SK-N-SH (cell line): ENCODE measurements at regions not wholly inside any gene's neighbourhood (a gene's known extent, or its start where the extent isn't known, plus 50 kb on each side); places are given as distances from the start of the nearest gene placed in this dataset.

ENCODE experiments used
- CTCF ChIA-PET: fragments of 300-600, 350-600 bp; formaldehyde crosslinking; extraction: SDS; loops from one replicate; lab custom pipeline; 2021; lab: Yijun Ruan, JAX
- POLR2A ChIA-PET: fragments of 350-600 bp; sonication (Branson Sonifier 250); formaldehyde crosslinking; extraction: SDS; loops from one replicate; lab custom pipeline; 2020; ENCODE audit warnings: antibody characterized with exemption, inconsistent platforms; lab: Yijun Ruan, JAX
- DNase-seq: peaks from one replicate; pipeline ENCODE4 v3.0.0; 2012
- H2AFZ ChIP-seq: fragments of 200-600 bp; sonication (generic); 2 replicates; pipeline ENCODE4 v1.8.1; 2016; ENCODE audit warnings: antibody characterized with exemption, mild to moderate bottlenecking, low read depth
- H3F3A ChIP-seq: fragments of 200-600 bp; sonication (generic); replicated peaks from 2 replicates; pipeline ENCODE3; 2016; ENCODE audit warnings: antibody characterized with exemption, mild to moderate bottlenecking; ENCODE audit not compliant: insufficient read depth
- H3K27ac ChIP-seq, 2 experiments: fragments of 200-500 bp in 1 of 2; fragments of 200-600 bp in 1 of 2; sonication (Bioruptor generic) in 1 of 2; sonication (generic), shearing (Covaris generic) in 1 of 2; 2 replicates each; pipeline versions ENCODE4 v1.5.1 to v1.6.1; 2014 to 2016; ENCODE audit warnings: low read depth in 2 of 2, inconsistent platforms in 1 of 2, low read length in 1 of 2, mild to moderate bottlenecking in 1 of 2, mixed read lengths in 1 of 2
- H3K27me3 ChIP-seq: fragments of 200-600 bp; sonication (generic), shearing (Covaris generic); 2 replicates; pipeline ENCODE4 v1.6.1; 2016; ENCODE audit warnings: mixed run types; ENCODE audit not compliant: insufficient read depth
- H3K36me3 ChIP-seq, 2 experiments: fragments of 200-500 bp in 1 of 2; fragments of 200-600 bp in 1 of 2; sonication (Bioruptor generic) in 1 of 2; sonication (generic) in 1 of 2; replicated peaks in 1 of 2; 2 replicates each; pipeline versions ENCODE3 to v1.5.1; 2014 to 2016; ENCODE audit warnings: low read length in 1 of 2, mild to moderate bottlenecking in 1 of 2; ENCODE audit not compliant: insufficient read depth in 2 of 2, control insufficient read depth in 1 of 2
- H3K4me1 ChIP-seq, 2 experiments: fragments of 200-500 bp in 1 of 2; fragments of 200-600 bp in 1 of 2; sonication (Bioruptor generic) in 1 of 2; sonication (generic), shearing (Covaris generic) in 1 of 2; 2 replicates each; pipeline versions ENCODE4 v1.5.1 to v1.6.1; 2014 to 2016; ENCODE audit warnings: low read depth in 1 of 2, low read length in 1 of 2, mixed run types in 1 of 2; ENCODE audit not compliant: insufficient read depth in 2 of 2, control insufficient read depth in 1 of 2
- H3K4me2 ChIP-seq: fragments of 200-600 bp; sonication (generic), shearing (Covaris generic); 2 replicates; pipeline ENCODE4 v1.6.1; 2017; ENCODE audit warnings: mixed run types
- H3K4me3 ChIP-seq, 2 experiments: fragments of 200-500 bp in 1 of 2; fragments of 200-600 bp in 1 of 2; sonication (Bioruptor generic) in 1 of 2; sonication (generic), shearing (Covaris generic) in 1 of 2; 2 replicates each; pipeline versions ENCODE4 v1.5.1 to v1.8.1; 2014 to 2016; ENCODE audit warnings: low read depth in 2 of 2, inconsistent platforms in 1 of 2, low read length in 1 of 2, mild to moderate bottlenecking in 1 of 2, mixed read lengths in 1 of 2, moderate library complexity in 1 of 2
- H3K79me2 ChIP-seq: fragments of 200-600 bp; sonication (generic); 2 replicates; pipeline ENCODE4 v1.8.1; 2017; ENCODE audit warnings: mild to moderate bottlenecking; ENCODE audit not compliant: insufficient read depth
- H3K9ac ChIP-seq: fragments of 200-600 bp; sonication (generic); 2 replicates; pipeline ENCODE4 v1.6.1; 2017; ENCODE audit warnings: mixed run types
- H3K9me2 ChIP-seq: fragments of 200-600 bp; sonication (generic); 2 replicates; pipeline ENCODE4 v1.6.1; 2017; ENCODE audit warnings: mixed run types
- H3K9me3 ChIP-seq: fragments of 200-600 bp; sonication (generic); 2 replicates; pipeline ENCODE4 v1.6.1; 2017; ENCODE audit warnings: mixed run types, mild to moderate bottlenecking, moderate library complexity
- H4K20me1 ChIP-seq: fragments of 200-600 bp; sonication (generic); 2 replicates; pipeline ENCODE4 v1.6.1; 2017; ENCODE audit warnings: mild to moderate bottlenecking, mixed run types; ENCODE audit not compliant: insufficient read depth
- CHD2 ChIP-seq: fragments of 150-350 bp; IDR thresholded peaks from 2 replicates; pipeline ENCODE4 v1.6.1; 2018; ENCODE audit warnings: low read length; ENCODE audit not compliant: partially characterized antibody
- ELF1 ChIP-seq: IDR thresholded peaks from 2 replicates; pipeline ENCODE4 v1.4.0; 2012
- EP300 ChIP-seq, 2 experiments: IDR thresholded peaks; 2 replicates each; pipeline versions ENCODE4 v1.4.0 to v1.6.1; 2012; ENCODE audit warnings: borderline replicate concordance in 1 of 2, low read depth in 1 of 2, low read length in 1 of 2
- EZH2phosphoT487 ChIP-seq: fragments of 200-600 bp; sonication (generic); IDR thresholded peaks from 2 replicates; pipeline ENCODE4 v1.6.1; 2017; ENCODE audit warnings: low read depth, mixed run types, mild to moderate bottlenecking, antibody characterized with exemption, moderate library complexity, borderline replicate concordance
- FOXJ3 ChIP-seq: sonication (generic); formaldehyde crosslinking; IDR thresholded peaks from 2 replicates; pipeline ENCODE4 v1.5.1; 2020; ENCODE audit warnings: mild to moderate bottlenecking, missing genetic modification reagents
- GABPA ChIP-seq: IDR thresholded peaks from 2 replicates; pipeline ENCODE4 v1.4.0; 2012; ENCODE audit warnings: low read depth, mild to moderate bottlenecking
- IRF3 ChIP-seq: fragments of 150-350 bp; IDR thresholded peaks from 2 replicates; pipeline ENCODE4 v1.6.1; 2016; ENCODE audit warnings: mild to moderate bottlenecking, low read depth, low read length
- MXI1 ChIP-seq: IDR thresholded peaks from 2 replicates; pipeline ENCODE4 v1.6.1; 2012; ENCODE audit warnings: mild to moderate bottlenecking, low read depth, low read length, improper control_type of control experiment
- NFIC ChIP-seq: IDR thresholded peaks from 2 replicates; pipeline ENCODE4 v1.4.0; 2012; ENCODE audit warnings: borderline replicate concordance
- NRF1 ChIP-seq: IDR thresholded peaks from 2 replicates; pipeline ENCODE4 v1.6.1; 2012; ENCODE audit warnings: low read depth, mild to moderate bottlenecking, low read length
- RAD21 ChIP-seq: IDR thresholded peaks from 2 replicates; pipeline ENCODE4 v1.6.1; 2012; ENCODE audit warnings: mild to moderate bottlenecking, low read length
- RCOR1 ChIP-seq: fragments of 150-350 bp; IDR thresholded peaks from 2 replicates; pipeline ENCODE4 v1.6.1; 2017; ENCODE audit warnings: antibody characterized with exemption, low read length
- RXRA ChIP-seq: IDR thresholded peaks from 2 replicates; pipeline ENCODE4 v1.4.0; 2012; ENCODE audit warnings: low read depth, mild to moderate bottlenecking, borderline replicate concordance
- TEAD4 ChIP-seq: IDR thresholded peaks from 2 replicates; pipeline ENCODE4 v1.4.0; 2012; ENCODE audit warnings: mild to moderate bottlenecking, borderline replicate concordance; ENCODE audit not compliant: insufficient read depth
- WGBS: methylation state at CpG from one replicate; pipeline ENCODE4 v1.1.6; 2017; ENCODE audit warnings: low lambda C conversion rate; 5-methylcytosine and 5-hydroxymethylcytosine counted together
- TF ChIP-seq, protein P1 (sequence below): IDR thresholded peaks from 2 replicates; pipeline ENCODE4; 2012
- TF ChIP-seq, protein P2 (sequence below): IDR thresholded peaks from 2 replicates; pipeline ENCODE4 v1.6.1; 2012; ENCODE audit warnings: mild to moderate bottlenecking, low read depth, low read length, moderate library complexity
- TF ChIP-seq, protein P3 (sequence below): IDR thresholded peaks from 2 replicates; pipeline ENCODE4 v1.4.0; 2012; ENCODE audit warnings: low read depth

DNA sequence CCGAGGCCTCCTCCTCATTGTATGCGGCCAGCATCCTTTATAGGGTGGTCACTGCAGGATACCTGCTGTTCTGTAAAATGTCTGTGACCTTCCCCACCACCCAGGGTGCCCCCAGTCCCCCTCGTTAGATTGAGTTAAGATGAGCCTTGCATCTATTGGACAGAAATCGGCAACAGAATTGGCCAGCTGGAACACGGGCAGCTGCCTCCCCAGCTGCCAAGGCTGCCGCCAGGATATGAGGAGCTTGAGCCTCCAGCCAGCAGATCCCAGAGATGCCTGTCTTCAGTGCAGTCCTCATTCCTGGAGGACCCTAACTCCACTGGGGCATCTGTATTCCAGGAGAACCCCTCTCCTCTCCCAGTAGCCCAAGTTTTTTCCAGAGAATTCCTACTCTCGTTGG lies 463.0 kb downstream of the TSHZ3 start:
- no peaks in the 10 kb centered on the region for H3K36me3 ChIP-seq
- DNase-seq: no peak
- TF ChIP-seq MXI1 (no peak), GABPA (no peak), EZH2phosphoT487 (no peak), ELF1 (no peak), RAD21 (no peak), TEAD4 (no peak), CHD2 (no peak), FOXJ3 (no peak)
- TF ChIP-seq, protein P1, sequence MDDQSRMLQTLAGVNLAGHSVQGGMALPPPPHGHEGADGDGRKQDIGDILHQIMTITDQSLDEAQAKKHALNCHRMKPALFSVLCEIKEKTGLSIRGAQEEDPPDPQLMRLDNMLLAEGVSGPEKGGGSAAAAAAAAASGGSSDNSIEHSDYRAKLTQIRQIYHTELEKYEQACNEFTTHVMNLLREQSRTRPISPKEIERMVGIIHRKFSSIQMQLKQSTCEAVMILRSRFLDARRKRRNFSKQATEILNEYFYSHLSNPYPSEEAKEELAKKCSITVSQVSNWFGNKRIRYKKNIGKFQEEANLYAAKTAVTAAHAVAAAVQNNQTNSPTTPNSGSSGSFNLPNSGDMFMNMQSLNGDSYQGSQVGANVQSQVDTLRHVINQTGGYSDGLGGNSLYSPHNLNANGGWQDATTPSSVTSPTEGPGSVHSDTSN: no peak
- TF ChIP-seq, protein P2, sequence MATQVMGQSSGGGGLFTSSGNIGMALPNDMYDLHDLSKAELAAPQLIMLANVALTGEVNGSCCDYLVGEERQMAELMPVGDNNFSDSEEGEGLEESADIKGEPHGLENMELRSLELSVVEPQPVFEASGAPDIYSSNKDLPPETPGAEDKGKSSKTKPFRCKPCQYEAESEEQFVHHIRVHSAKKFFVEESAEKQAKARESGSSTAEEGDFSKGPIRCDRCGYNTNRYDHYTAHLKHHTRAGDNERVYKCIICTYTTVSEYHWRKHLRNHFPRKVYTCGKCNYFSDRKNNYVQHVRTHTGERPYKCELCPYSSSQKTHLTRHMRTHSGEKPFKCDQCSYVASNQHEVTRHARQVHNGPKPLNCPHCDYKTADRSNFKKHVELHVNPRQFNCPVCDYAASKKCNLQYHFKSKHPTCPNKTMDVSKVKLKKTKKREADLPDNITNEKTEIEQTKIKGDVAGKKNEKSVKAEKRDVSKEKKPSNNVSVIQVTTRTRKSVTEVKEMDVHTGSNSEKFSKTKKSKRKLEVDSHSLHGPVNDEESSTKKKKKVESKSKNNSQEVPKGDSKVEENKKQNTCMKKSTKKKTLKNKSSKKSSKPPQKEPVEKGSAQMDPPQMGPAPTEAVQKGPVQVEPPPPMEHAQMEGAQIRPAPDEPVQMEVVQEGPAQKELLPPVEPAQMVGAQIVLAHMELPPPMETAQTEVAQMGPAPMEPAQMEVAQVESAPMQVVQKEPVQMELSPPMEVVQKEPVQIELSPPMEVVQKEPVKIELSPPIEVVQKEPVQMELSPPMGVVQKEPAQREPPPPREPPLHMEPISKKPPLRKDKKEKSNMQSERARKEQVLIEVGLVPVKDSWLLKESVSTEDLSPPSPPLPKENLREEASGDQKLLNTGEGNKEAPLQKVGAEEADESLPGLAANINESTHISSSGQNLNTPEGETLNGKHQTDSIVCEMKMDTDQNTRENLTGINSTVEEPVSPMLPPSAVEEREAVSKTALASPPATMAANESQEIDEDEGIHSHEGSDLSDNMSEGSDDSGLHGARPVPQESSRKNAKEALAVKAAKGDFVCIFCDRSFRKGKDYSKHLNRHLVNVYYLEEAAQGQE: no peak
- TF ChIP-seq, all 33 proteins: peak for 0
- H3F3A ChIP-seq: no peaks in the 10 kb centered on the region
- H3K27ac ChIP-seq: no peak overlapping the region; a peak in 1 of 4 replicates
- no peaks in the 10 kb centered on the region for H3K27me3 ChIP-seq
- H3K9me2 ChIP-seq: no peaks in the 10 kb centered on the region
- peaks cover 0 to 7% of the 10 kb centered on the region in 2 experiments; a peak in 1 of 4 replicates for H3K4me1 ChIP-seq
- no peak overlapping the region for H2AFZ ChIP-seq
- no peaks in the 10 kb centered on the region for H3K79me2 ChIP-seq
- no peaks in the 10 kb centered on the region for H3K9me3 ChIP-seq
- H4K20me1 ChIP-seq: no peaks in the 10 kb centered on the region
- POLR2A ChIA-PET: no interaction called here
- no peak overlapping the region for H3K9ac ChIP-seq
- 15% methylated on average over 6 of the region's 7 CpGs for WGBS
- no peak overlapping the region for H3K4me3 ChIP-seq
- CTCF ChIA-PET: no interaction called here
- H3K4me2 ChIP-seq: no peak overlapping the region

DNA sequence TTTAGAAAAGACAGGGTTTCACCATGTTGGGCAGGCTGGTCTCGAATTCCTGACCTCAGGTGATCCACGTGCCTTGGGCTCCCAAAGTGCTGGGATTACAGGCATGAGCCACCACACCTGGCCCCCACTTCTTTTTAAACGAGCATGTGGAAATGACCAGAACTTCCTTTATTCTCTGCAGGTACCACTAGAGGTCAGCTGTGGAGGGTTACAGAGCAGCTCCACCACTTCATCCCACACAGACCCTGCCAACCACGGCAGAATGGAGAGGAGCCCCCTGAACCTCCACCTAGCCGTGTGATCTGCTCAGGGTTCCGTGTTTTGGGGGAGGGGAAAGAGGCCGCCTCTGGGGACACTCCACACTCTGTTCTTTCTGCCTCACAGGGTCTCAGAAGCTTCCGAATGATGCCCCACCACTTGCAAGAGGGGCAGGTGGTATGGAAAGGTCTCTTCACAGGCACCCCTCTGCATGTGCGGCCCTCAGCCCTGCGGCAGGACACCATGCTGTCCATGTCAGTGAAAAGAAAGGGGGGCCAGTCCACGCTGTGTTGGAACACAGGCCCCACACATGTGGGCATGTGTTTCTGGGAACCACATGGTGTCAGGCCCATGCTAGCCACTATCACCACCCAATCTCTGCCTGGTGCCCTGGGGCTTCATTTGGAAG lies 465.0 kb downstream of the TSHZ3 start:
- Histone ChIP-seq H3F3A (no peaks in the 10 kb centered on the region), H3K9me2 (no peaks in the 10 kb centered on the region), H4K20me1 (no peaks in the 10 kb centered on the region), H3K9ac (no peak overlapping the region), H3K36me3 (no peaks in the 10 kb centered on the region), H3K4me3 (no peak overlapping the region), H3K9me3 (no peaks in the 10 kb centered on the region), H3K27ac (no peak overlapping the region), H3K79me2 (no peaks in the 10 kb centered on the region), H2AFZ (no peak overlapping the region), H3K4me1 (peaks cover 0 to 13% of the 10 kb centered on the region in 2 experiments; a peak in 1 of 4 replicates), H3K4me2 (no peak overlapping the region), H3K27me3 (no peaks in the 10 kb centered on the region)
- ChIA-PET CTCF (no interaction called here), POLR2A (no interaction called here)
- WGBS: 29% methylated on average over 10 of the region's 11 CpGs
- DNase-seq: no peak
- no peak for TF ChIP-seq IRF3
- TF ChIP-seq EP300 (IDR thresholded peaks at IDR 0.05; ENCODE audit: borderline replicate concordance in 1 of 2, low read depth in 1 of 2, low read length in 1 of 2): no peak
- no peak for TF ChIP-seq RCOR1
- TF ChIP-seq RXRA: no peak
- no peak for TF ChIP-seq NFIC
- TF ChIP-seq, protein P3, sequence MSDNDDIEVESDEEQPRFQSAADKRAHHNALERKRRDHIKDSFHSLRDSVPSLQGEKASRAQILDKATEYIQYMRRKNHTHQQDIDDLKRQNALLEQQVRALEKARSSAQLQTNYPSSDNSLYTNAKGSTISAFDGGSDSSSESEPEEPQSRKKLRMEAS: no peak
- TF ChIP-seq MXI1: no peak
- TF ChIP-seq, protein P2: no peak
- no peak for TF ChIP-seq NRF1
